NCI-H1048 (cell line): ENCODE measurements at regions not wholly inside any gene's neighbourhood (a gene's known extent, or its start where the extent isn't known, plus 50 kb on each side); places are given as distances from the start of the nearest gene placed in this dataset.

Experiments
- DNase-seq: peaks from one replicate; lab custom pipeline; 2025; lab: John Stamatoyannopoulos, UW

- no peak for DNase-seq
Measured at GRCh38 chr3:72459588-72459987, 388.7 kb downstream of the SHQ1 start.

- no peak for DNase-seq
Measured at GRCh38 chr3:72458375-72458774, 389.9 kb downstream of the SHQ1 start.

- DNase-seq = no peak
Measured at GRCh38 chr3:72454441-72454840, 393.8 kb downstream of the SHQ1 start.

- DNase-seq = no peak
Measured at GRCh38 chr3:72453706-72454105, 394.5 kb downstream of the SHQ1 start.

- DNase-seq = no peak
Measured at GRCh38 chr3:72452745-72453144, 395.5 kb downstream of the SHQ1 start.

- DNase-seq = no peak
Measured at GRCh38 chr3:72451841-72452240, 396.4 kb downstream of the SHQ1 start.

GRCh38 chr3:72449551-72449950 lies 398.7 kb downstream of the SHQ1 start:
- DNase-seq = no peak

GRCh38 chr3:72448858-72449257 lies 399.4 kb downstream of the SHQ1 start:
- no peak for DNase-seq

GRCh38 chr3:72448375-72448823 lies 399.8 kb downstream of the SHQ1 start:
- DNase-seq = no peak

- DNase-seq = peak; percentile 65
Measured at GRCh38 chr3:72447059-72447946, 400.9 kb downstream of the SHQ1 start.

GRCh38 chr3:72446218-72447058 lies 401.8 kb downstream of the SHQ1 start, which contains the start of gene RYBP:
Gene RYBP (minus strand): TSS chr3:72446621.
- no peak for DNase-seq

- DNase-seq = no peak
Measured at GRCh38 chr3:72445827-72446217, 402.4 kb downstream of the SHQ1 start.

GRCh38 chr3:72444656-72445223 lies 403.5 kb downstream of the SHQ1 start:
- no peak for DNase-seq

- no peak for DNase-seq
Measured at GRCh38 chr3:72442759-72443158, 405.5 kb downstream of the SHQ1 start.

GRCh38 chr3:72441284-72441994 lies 406.8 kb downstream of the SHQ1 start:
- DNase-seq = no peak

- DNase-seq = no peak
Measured at GRCh38 chr3:72440491-72440890, 407.8 kb downstream of the SHQ1 start.

GRCh38 chr3:72439321-72440183 lies 408.7 kb downstream of the SHQ1 start:
- no peak for DNase-seq

- no peak for DNase-seq
Measured at GRCh38 chr3:72437661-72438406, 410.4 kb downstream of the SHQ1 start.

GRCh38 chr3:72436863-72437592 lies 411.2 kb downstream of the SHQ1 start:
- DNase-seq = no peak
